ENCODE measurements at regions not wholly inside any gene's neighbourhood (a gene's known extent, or its start where the extent isn't known, plus 50 kb on each side); places are given as distances from the start of the nearest gene placed in this dataset.

- H3K4me2 ChIP-seq (ENCODE audit: low read length): no peak overlapping the region
- no peak overlapping the region for H2AFZ ChIP-seq (ENCODE audit: low read depth, low read length)
- no peak overlapping the region for H3K4me3 ChIP-seq (ENCODE audit: low read length)
- no peak overlapping the region for H3K9ac ChIP-seq (ENCODE audit: low read length)
- H3K9me3 ChIP-seq (ENCODE audit: low read length): no peaks in the 10 kb centered on the region
- H3K27me3 ChIP-seq (ENCODE audit: insufficient read depth, low read depth, low read length): no peaks in the 10 kb centered on the region
- no peak overlapping the region for H3K27ac ChIP-seq (ENCODE audit: low read length)
- no peaks in the 10 kb centered on the region for H3K36me3 ChIP-seq (ENCODE audit: insufficient read depth, low read length)
- no peaks in the 10 kb centered on the region for H3F3A ChIP-seq (ENCODE audit: insufficient read depth, low read length, poor library complexity, severe bottlenecking)
- TF ChIP-seq RAD21 (conservative IDR thresholded peaks at IDR 0.05) (no peak), SMC3 (conservative IDR thresholded peaks at IDR 0.05; ENCODE audit: poor library complexity) (no peak), POLR2AphosphoS5 (IDR thresholded peaks at IDR 0.05) (no peak), EP300 (conservative IDR thresholded peaks at IDR 0.05; ENCODE audit: poor library complexity, severe bottlenecking) (no peak), EZH2 (IDR thresholded peaks at IDR 0.05; ENCODE audit: borderline replicate concordance, insufficient read depth, low read length, poor library complexity, severe bottlenecking) (no peak), CTCF (IDR thresholded peaks at IDR 0.05; ENCODE audit: poor library complexity, severe bottlenecking) (no peak), MXI1 (conservative IDR thresholded peaks at IDR 0.05; ENCODE audit: poor library complexity, severe bottlenecking) (no peak), TAF1 (IDR thresholded peaks at IDR 0.05; ENCODE audit: low read depth) (no peak), REST (IDR thresholded peaks at IDR 0.05; ENCODE audit: borderline replicate concordance) (no peak)
- no peaks in the 10 kb centered on the region for H3K79me2 ChIP-seq (replicated peaks; ENCODE audit: insufficient read depth, low read length)
- no peaks in the 10 kb centered on the region for H3K9me2 ChIP-seq (ENCODE audit: insufficient read depth, low read length)
- no peaks in the 10 kb centered on the region for H4K20me1 ChIP-seq (ENCODE audit: insufficient read depth)
Measured at GRCh38 chr6:139828751-139829519, 454.5 kb upstream of the CITED2 start.

- H3K4me2 ChIP-seq (ENCODE audit: low read length): no peak overlapping the region
- H3K9me3 ChIP-seq (ENCODE audit: low read length): no peaks in the 10 kb centered on the region
- no peak overlapping the region for H3K9ac ChIP-seq (ENCODE audit: low read length)
- H3K36me3 ChIP-seq (ENCODE audit: insufficient read depth, low read length): no peaks in the 10 kb centered on the region
- no peaks in the 10 kb centered on the region for H3K27me3 ChIP-seq (ENCODE audit: insufficient read depth, low read depth, low read length)
- H3F3A ChIP-seq (ENCODE audit: insufficient read depth, low read length, poor library complexity, severe bottlenecking): no peaks in the 10 kb centered on the region
- TF ChIP-seq EZH2 (IDR thresholded peaks at IDR 0.05; ENCODE audit: borderline replicate concordance, insufficient read depth, low read length, poor library complexity, severe bottlenecking): no peak
- TF ChIP-seq RAD21 (conservative IDR thresholded peaks at IDR 0.05): no peak
- no peak for TF ChIP-seq MXI1 (conservative IDR thresholded peaks at IDR 0.05; ENCODE audit: poor library complexity, severe bottlenecking)
- no peak for TF ChIP-seq POLR2AphosphoS5 (IDR thresholded peaks at IDR 0.05)
- no peak for TF ChIP-seq REST (IDR thresholded peaks at IDR 0.05; ENCODE audit: borderline replicate concordance)
- TF ChIP-seq TAF1 (IDR thresholded peaks at IDR 0.05; ENCODE audit: low read depth): no peak
- TF ChIP-seq SMC3 (conservative IDR thresholded peaks at IDR 0.05; ENCODE audit: poor library complexity): no peak
- TF ChIP-seq EP300 (conservative IDR thresholded peaks at IDR 0.05; ENCODE audit: poor library complexity, severe bottlenecking): no peak
- no peak for TF ChIP-seq CTCF (IDR thresholded peaks at IDR 0.05; ENCODE audit: poor library complexity, severe bottlenecking)
- H3K4me3 ChIP-seq (ENCODE audit: low read length): no peak overlapping the region
- no peaks in the 10 kb centered on the region for H3K9me2 ChIP-seq (ENCODE audit: insufficient read depth, low read length)
- no peaks in the 10 kb centered on the region for H4K20me1 ChIP-seq (ENCODE audit: insufficient read depth)
- no peak overlapping the region for H3K27ac ChIP-seq (ENCODE audit: low read length)
- H2AFZ ChIP-seq (ENCODE audit: low read depth, low read length): no peak overlapping the region
- H3K79me2 ChIP-seq (replicated peaks; ENCODE audit: insufficient read depth, low read length): no peaks in the 10 kb centered on the region
Measured at GRCh38 chr6:139825935-139826374, 451.5 kb upstream of the CITED2 start.

Data from neural cell (in vitro differentiated cells).